Left kidney (tissue), 1 donor: ENCODE measurements at regions not wholly inside any gene's neighbourhood (a gene's known extent, or its start where the extent isn't known, plus 50 kb on each side); places are given as distances from the start of the nearest gene placed in this dataset.
"Not testable (repeated sequence)": the region's sequence is repeated elsewhere in the genome, so short reads cannot be mapped to it uniquely, and the experiment has no call there.

Experiments used
- DNase-seq: peaks from one replicate; pipeline ENCODE4 v3.0.0-alpha.2; 2013

DNA sequence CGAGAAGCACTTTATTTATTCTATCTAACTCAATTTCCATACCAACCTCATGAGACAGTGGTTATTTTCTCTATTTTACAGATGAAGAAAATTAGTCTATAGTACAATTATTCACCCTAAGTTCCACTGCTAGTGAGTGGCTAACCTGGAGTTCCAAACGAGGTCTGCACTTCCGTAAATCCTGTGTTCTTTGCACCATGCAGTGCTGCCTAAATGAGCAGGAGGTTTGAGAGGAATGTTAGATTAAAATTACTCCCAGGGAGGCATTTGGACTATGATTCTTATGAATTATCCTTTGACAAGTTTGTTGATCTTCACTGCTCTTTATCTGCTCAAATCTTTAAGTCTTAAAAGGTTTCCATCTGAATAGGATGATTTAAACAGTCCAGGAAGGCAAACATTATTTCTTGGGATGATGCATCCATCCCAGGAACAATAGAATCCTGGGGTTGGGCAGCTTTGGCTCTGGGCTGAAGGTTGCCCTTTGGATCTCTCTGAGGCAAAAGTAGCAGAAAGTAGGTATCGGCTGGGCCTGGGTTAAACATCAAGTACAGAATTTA lies 400.8 kb downstream of the REEP3 start:
- no peak for DNase-seq

DNA sequence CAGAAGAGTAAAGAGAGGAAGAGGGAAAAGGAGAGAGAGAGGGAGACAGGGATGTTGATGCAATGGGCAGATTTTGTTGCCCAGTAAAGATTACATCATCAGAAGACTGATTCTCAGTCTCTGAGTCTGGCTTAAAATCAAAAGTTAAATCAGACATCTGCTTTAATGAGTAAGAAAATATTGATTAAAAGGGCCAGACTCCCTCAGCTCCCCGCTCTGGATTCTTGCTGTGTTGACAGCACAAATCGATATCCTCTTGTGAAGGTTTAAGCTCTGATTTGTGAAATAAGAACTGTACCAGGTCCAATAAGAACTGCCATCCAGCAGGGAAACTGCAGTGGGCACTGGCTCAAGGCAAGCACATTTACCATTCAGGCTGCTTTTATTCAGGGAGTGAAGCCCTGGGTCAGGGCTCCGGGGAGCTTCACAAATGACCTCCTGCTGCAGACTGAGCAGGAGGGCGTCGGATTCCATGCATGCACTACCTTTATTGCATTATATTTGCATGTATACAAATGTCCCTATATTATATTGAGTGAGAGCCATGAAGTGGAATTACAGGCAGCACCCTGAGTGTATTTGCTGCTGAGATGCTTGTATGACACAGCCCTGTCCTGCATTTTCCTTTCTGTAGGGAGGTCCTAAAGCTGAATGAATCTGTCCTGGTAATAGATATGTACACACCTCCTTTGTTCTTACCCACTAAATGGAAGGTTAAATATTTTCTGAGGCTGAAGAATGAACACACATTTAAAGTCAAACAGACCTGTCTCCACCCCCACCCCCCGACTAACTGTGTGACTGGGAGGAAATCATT lies 401.5 kb downstream of the REEP3 start:
- DNase-seq, result no peak

DNA sequence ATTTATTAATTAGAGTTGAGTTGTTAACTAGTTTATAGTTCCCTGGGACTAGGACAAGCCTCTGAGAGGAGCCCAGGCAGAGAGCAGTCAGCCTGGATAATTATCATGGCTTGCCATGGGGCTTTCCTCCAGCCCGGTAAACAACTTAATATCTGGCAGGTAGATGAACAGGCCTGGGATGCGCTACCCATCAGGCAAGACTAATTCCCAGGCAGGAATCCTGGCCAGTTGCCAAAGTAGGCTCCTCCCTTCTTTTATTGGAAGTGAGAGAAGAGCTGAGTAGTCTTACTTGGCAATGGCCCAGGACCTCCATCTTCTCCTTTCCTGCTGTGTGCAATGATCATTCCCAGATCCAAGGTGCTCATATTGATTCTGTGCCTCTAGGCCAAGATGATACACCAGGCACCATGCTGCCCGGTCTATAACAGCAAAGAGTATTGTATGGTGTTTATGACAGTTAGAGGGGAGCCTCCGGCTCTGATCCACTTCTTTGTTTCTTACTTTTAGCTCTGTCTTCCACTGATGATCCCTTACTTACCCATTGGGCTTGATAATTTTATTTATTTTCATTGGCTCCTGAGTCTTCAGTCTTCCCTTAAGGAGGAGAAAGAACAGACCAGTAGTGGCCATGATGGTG lies 408.7 kb downstream of the REEP3 start:
- no peak for DNase-seq

DNA sequence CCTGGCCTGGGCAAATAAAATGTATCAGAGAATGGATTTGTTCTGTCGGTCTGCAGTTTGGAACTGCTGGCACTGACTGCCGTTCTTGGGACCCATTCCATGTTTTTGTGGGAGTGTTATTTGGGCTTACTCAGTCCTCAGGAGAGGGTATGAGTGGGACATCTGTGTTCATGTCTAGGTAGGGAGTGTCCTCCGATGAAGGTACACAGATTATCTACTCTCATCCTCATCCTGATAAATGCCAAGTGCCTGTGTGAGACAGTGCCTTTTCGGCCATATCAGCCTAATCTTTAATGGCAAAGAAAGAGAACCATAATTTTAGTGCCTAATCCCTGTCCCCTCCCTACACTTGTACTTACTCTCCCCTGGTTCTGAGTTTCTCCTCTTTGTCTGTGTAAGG lies 409.4 kb downstream of the REEP3 start:
- DNase-seq, result no peak

GRCh38 chr10:63935705-63936104 lies 414.5 kb downstream of the REEP3 start:
- DNase-seq, result no peak

DNA sequence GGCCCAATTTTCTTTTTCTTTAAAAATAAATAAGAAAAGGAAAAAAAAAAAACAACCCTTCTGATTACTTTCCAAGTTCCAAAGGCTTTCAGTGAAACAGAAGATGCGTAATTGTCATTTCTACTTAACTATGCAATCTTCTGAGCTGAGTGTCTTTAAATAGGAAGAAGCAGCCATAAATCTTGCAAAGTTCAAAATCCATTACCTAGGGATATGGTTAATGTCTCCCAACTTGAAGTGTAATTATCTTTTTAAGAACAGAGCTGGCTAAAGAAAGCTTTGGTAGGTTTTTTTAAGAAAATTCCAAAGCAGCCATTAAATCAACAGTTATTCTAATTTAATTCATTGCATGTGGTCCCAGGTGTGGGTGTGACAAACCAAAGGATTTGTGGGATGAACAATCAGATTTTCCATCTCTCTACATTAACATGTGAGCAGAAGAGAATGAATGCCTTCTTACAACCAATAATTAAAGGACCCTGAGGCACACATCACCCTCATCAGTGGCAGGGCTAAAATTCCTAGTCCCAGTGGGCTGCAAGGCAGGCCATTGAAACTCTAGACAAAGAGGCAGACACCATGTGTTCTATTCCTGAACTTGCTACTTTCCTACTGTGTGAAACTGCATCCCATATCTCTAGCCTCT lies 419.2 kb downstream of the REEP3 start:
- DNase-seq, result no peak

DNA sequence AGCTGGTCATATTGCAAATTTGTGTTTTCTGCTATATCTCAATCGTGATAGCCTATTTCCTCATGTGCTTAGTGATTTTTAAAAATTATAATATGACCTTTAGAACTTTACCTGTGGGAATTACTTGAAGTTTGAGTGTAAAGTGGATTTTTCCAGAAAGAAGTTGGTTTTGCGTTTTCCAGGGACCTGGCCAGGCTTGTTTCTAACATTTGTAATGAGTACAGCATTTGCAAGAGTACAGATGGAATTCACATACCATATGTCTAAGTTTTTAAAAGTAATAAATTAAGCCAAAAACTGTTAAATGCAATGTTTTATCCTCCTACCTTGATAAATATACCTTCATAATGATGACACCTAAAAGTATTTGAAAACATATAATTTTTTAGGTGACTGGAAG lies 443.2 kb downstream of the REEP3 start:
- no peak for DNase-seq

GRCh38 chr10:63965846-63966245 lies 444.6 kb downstream of the REEP3 start:
- no peak for DNase-seq

DNA sequence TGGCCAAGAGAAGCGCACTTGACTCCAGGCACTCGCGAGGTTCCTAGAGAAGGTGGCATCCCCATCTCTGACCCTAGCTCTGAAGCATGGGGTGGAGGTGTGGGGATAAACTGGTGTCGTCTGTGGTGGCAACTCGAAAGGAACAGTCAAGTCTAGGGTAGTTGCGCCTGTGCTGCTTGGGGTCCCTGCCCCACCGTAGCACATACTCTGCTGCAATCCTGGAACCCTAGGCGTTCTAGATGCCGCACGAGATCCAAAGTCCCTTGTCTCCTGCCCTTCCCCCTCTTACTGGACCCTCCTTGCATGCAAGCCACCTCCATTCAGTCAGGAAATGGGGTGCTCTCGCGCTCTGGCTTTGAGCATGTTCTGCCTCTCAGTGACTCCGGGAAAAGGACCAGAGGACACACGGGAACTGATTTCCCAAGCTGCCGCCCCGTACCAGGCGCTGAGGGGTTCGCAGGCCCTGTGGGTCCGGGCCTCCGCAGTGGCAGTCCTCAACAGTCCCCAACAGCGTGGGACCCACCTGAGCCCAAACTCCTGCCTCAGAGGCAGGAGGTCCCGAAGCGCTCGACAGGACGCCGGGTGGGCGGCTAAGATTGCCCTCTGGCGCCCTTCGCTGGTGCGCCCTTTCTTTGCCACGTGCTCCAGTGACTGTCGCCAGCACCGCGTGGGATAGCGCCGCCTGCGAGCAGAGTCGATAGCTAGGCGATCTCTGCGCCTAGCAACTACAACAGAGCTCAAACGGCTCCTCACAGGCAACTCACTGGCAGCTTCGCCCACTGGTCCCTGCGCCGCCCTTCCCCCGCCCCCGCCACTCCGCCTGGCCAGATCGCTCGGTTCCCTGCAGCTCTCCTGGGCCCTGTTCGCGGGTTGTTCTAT lies 452.0 kb downstream of the REEP3 start:
- DNase-seq, result no peak

GRCh38 chr10:63976538-63976937 lies 455.3 kb downstream of the REEP3 start:
- peak; percentile 12 for DNase-seq

GRCh38 chr10:63977329-63977923 lies 456.2 kb downstream of the REEP3 start:
- peak; percentile 12 for DNase-seq

- DNase-seq, result not testable (repeated sequence)
Measured at GRCh38 chr10:63980870-63981269, 459.7 kb downstream of the REEP3 start.

- DNase-seq, result not testable (repeated sequence)
Measured at GRCh38 chr10:63984061-63984460, 462.9 kb downstream of the REEP3 start.

DNA sequence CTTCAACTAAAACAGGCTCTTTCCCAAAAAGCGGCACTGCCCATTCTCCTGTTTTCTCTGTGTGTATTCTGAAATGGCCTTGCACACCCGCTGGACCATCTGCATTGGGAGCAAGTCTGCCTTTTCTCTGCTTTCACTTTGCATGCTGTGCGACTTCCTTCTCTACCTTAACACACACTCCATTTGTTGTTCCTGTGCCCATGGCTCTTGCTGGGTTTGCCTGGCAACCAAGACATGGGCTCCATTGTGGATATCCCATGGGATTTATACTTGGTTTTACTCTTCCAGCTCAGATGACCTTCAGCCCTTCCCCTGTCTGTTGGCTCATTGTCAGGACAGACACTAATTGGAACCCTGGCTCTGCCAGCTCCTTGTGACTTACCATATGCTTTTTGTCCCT lies 465.3 kb downstream of the REEP3 start:
- DNase-seq, result no peak

DNA sequence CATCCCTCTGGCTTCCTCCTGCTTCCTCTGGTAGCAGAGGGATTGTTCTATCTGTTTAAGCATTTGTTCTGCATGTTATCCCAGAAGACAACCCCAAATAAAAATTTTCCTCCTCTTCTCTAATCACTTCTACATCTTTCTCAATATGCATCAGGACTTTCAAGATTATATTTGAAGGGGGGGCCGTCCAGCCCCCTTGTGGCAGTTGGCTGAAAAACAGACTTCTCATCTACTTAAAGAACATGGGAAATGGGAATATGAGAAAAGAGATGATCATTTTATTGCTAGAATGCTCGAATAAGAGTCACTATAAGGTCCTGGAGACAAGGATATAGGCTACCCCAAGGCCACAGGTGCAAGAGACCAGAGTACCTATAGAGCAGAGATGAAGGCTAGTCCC lies 466.0 kb downstream of the REEP3 start:
- DNase-seq, result no peak

GRCh38 chr10:63994371-63994770 lies 473.2 kb downstream of the REEP3 start:
- DNase-seq, result no peak

GRCh38 chr10:64007157-64007556 lies 486.0 kb downstream of the REEP3 start:
- DNase-seq, result no peak

- DNase-seq, result no peak
Measured at GRCh38 chr10:64010711-64011110, 489.5 kb downstream of the REEP3 start.

DNA sequence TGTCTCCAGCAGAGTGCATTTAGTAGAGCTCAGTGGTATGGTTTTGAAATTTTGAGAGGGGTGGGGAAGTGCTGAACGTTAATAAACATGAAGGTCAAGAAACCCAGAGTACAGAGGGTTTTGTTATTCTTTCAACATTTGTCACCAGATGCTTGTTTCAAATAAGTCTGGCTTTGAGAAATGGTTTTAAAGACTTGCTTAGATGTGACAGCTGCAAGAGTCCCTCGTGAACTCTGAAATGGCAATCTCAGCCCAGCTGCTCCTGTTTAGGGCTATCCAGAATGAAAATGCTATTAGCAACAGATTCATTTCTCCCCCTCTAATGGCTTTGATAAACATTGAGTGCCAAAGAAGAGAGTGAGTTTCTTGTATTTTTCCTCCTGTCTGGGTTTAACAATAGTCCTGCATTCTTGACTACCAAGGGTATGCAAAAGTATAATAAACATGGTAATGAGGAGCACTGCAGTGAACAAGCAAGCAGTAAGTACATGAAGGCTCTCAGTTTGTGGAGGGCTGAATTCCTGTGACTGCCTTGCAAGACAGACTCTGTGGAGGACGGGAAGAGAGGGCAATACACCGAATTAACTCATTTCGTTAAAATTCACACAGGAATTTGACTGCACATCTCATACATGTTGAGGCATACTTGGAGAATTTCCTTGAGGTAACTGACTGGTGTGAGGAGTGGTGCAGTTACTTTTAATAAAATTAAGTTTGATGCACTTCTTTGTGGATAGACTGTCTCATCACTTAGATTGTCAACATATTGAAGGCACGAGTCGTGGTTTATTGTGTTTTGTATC lies 490.9 kb downstream of the REEP3 start:
- DNase-seq, result no peak

DNA sequence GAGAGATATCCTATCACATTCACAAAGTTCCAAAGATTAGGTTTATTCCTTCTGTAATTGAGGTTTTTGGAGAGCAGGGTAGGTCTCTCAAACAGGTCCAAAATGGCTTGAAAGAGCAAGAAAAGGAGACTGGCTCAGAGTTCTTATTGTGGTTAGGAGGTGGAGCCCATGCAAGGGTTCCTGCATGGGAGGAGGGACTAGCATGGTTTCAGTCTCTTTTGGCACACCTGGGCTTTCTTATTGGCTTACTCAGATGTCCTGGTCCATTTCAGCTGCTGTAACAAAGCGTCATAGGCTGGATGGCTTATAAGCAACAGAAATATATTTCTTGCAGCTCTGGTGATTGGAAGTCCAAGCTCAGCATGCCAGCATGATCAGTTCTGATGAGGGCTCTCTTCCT lies 493.1 kb downstream of the REEP3 start:
- DNase-seq, result no peak
